ENCODE measurements at regions not wholly inside any gene's neighbourhood (a gene's known extent, or its start where the extent isn't known, plus 50 kb on each side); places are given as distances from the start of the nearest gene placed in this dataset.

DNA sequence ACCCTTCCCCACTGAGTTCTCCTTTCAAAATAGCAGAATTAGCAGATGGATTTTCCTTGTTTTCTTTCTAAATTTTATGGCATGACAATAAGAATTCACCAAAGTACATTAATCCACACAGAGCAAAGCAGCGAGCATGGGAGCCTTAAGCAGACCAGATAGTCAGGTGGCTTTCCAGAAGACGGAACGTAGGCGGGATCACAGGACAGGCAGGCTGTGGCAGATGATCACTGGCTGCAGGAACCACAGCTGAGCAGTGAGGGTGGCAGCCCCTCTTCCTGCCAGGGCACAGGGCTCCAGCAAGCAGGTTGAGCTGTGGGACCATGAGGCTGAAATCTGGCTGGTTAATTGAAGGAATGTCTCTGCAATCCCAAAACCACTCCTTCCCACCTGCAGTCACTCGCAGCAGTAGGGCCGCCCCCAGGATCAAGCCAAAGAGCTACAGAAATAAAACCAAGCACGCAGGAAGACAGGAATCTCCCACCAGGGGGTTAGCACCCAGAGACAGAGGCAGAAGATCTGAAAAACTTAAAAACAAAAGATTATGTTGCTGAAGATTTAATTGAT is 259.9 kb downstream of the EIPR1 start:
- Histone ChIP-seq H3K23ac (ENCODE audit: insufficient read length) (no peak overlapping the region), H2AFZ (ENCODE audit: low read length) (no peak overlapping the region; the same call in 1 of the 2 replicates), H2BK120ac (replicated peaks; ENCODE audit: low read depth, low read length) (no peak overlapping the region), H3K56ac (replicated peaks; ENCODE audit: insufficient read length, low read depth, low read length) (no peak overlapping the region), H4K91ac (replicated peaks; ENCODE audit: insufficient read length, low read length) (no peak overlapping the region), H4K5ac (ENCODE audit: insufficient read length, low read depth, low read length) (no peak overlapping the region), H3K18ac (ENCODE audit: extremely low read depth, low read length) (no peak overlapping the region), H3K79me1 (ENCODE audit: low read depth, low read length) (no peaks in the 10 kb centered on the region), H3K9ac (replicated peaks in 1 of 4; ENCODE audit: extremely low read depth in 1 of 4, low read depth in 3 of 4, low read length in 3 of 4) (0 out of 7 replicates have a peak overlapping the region, but pooled peaks of 1 of the 4 experiments have one; percentile 18), H3K4me2 (ENCODE audit: insufficient read depth in 1 of 2, low read depth in 2 of 2, low read length in 2 of 2) (no peak overlapping the region), H3K9me3 (ENCODE audit: insufficient read depth in 2 of 2, low read depth in 1 of 2, low read length in 1 of 2) (no peaks in the 10 kb centered on the region), H4K8ac (ENCODE audit: extremely low read depth, insufficient read depth, low read length) (peak overlapping the region; percentile 19; the same call in 1 of the 2 replicates), H3K4me1 (replicated peaks in 1 of 4; ENCODE audit: control insufficient read depth in 3 of 4, insufficient read depth in 4 of 4, low read length in 3 of 4) (peaks cover 0 to 3% (median under 1%) of the 10 kb centered on the region in 4 experiments; a peak in 2 of 7 replicates), H2BK20ac (ENCODE audit: low read length) (no peak overlapping the region), H2BK12ac (ENCODE audit: low read depth, low read length) (peak overlapping the region; percentile 90; the same call in 1 of the 2 replicates), H3K79me2 (ENCODE audit: control insufficient read depth in 1 of 2, insufficient read depth in 2 of 2, low read length in 2 of 2) (no peaks in the 10 kb centered on the region), H2BK15ac (ENCODE audit: low read length) (no peak overlapping the region), H3K27me3 (replicated peaks in 1 of 4; ENCODE audit: control insufficient read depth in 3 of 4, extremely low read depth in 1 of 4, insufficient read depth in 3 of 4, low read length in 3 of 4) (no peaks in the 10 kb centered on the region), H3K14ac (ENCODE audit: insufficient read length) (no peak overlapping the region), H3K4me3 (ENCODE audit: extremely low read depth in 1 of 4, insufficient read depth in 2 of 4, low read depth in 3 of 4, low read length in 4 of 4) (no peak overlapping the region), H3K36me3 (ENCODE audit: control insufficient read depth in 2 of 4, insufficient read depth in 4 of 4, low read length in 3 of 4) (no peaks in the 10 kb centered on the region), H3K23me2 (ENCODE audit: low read depth, low read length) (no peaks in the 10 kb centered on the region), H3K4ac (replicated peaks; ENCODE audit: insufficient read length, low read depth, low read length) (no peak overlapping the region), H2AK5ac (ENCODE audit: low read depth, low read length) (no peak overlapping the region), H2BK5ac (ENCODE audit: low read depth, low read length) (no peak overlapping the region; the same call in 1 of the 2 replicates), H3K27ac (ENCODE audit: low read depth, low read length) (no peak overlapping the region), H4K20me1 (replicated peaks in 1 of 2; ENCODE audit: control insufficient read depth in 1 of 2, insufficient read depth in 2 of 2, low read length in 2 of 2) (no peaks in the 10 kb centered on the region)
- 78% methylated on average over 7 of the region's 7 CpGs; no CpG with 5 or more reads in 1 of the 2 experiments for WGBS, 2 experiments (ENCODE audit: extremely low coverage in 1 of 2, insufficient coverage in 1 of 2, insufficient read length in 1 of 2, insufficient replicate concordance in 2 of 2, low coverage in 1 of 2, low lambda C conversion rate in 2 of 2, missing lambda C conversion rate in 1 of 2)
- FAIRE-seq (peak; percentile 75), DNase-seq (ENCODE audit: low read depth in 1 of 2, low spot score in 2 of 2) (peak in 1 of 2 experiments; percentile 41)
- TF ChIP-seq KDM5A (IDR thresholded peaks at IDR 0.05; ENCODE audit: low read length): no peak
- TF ChIP-seq CTBP2 (IDR thresholded peaks at IDR 0.05; ENCODE audit: borderline replicate concordance, insufficient read depth, insufficient read length, low read length): no peak
- TF ChIP-seq HDAC6 (IDR thresholded peaks at IDR 0.05; ENCODE audit: low read depth, low read length): no peak
- TF ChIP-seq KDM1A (IDR thresholded peaks at IDR 0.05; ENCODE audit: borderline replicate concordance, low read length): no peak
- no peak for TF ChIP-seq PHF8 (conservative IDR thresholded peaks at IDR 0.05; ENCODE audit: low read depth, low read length)
- no peak for TF ChIP-seq BACH1 (IDR thresholded peaks at IDR 0.05; ENCODE audit: low read length)
- no peak for TF ChIP-seq TEAD4 (IDR thresholded peaks at IDR 0.05; ENCODE audit: low read depth, low read length)
- no peak for TF ChIP-seq HDAC2 (IDR thresholded peaks at IDR 0.05; ENCODE audit: borderline replicate concordance in 1 of 2, low read depth in 2 of 2, low read length in 2 of 2)
- TF ChIP-seq SUZ12 (IDR thresholded peaks at IDR 0.05; ENCODE audit: low read length): no peak
- TF ChIP-seq MAFK (IDR thresholded peaks at IDR 0.05; ENCODE audit: low read depth, low read length): no peak
- TF ChIP-seq EGR1 (IDR thresholded peaks at IDR 0.05; ENCODE audit: borderline replicate concordance, low read depth, low read length): no peak
- TF ChIP-seq SIN3A (conservative IDR thresholded peaks at IDR 0.05 in 1 of 2, IDR thresholded peaks at IDR 0.05 in 1 of 2; ENCODE audit: low read depth in 1 of 2, low read length in 2 of 2): no peak
- CTCF ChIA-PET (ENCODE audit: partially characterized antibody): interaction anchor here (0.6 to 0.9 kb wide), 2 partner anchors 84 to 420 kb away, joined by 3 read pairs; no protein-coding TSS in a partner anchor
- POLR2A ChIA-PET (ENCODE audit: partially characterized antibody): interaction anchor here (0.7 kb wide), 1 partner anchor 51 kb away, joined by 4 read pairs; no protein-coding TSS in a partner anchor

All from H1 (cell line).